CD4-positive, alpha-beta memory T cell (primary cell): ENCODE measurements at regions not wholly inside any gene's neighbourhood (a gene's known extent, or its start where the extent isn't known, plus 50 kb on each side); places are given as distances from the start of the nearest gene placed in this dataset.

Experiments
- CTCF ChIA-PET: fragments of 350-600 bp; sonication (Branson Sonifier 250); formaldehyde crosslinking; loops from one replicate; lab custom pipeline; 2021; ENCODE audit warnings: inconsistent platforms; ENCODE audit not compliant: partially characterized antibody; lab: Charles Lee
- POLR2A ChIA-PET: fragments of 350-600 bp; sonication (Branson Sonifier 250); formaldehyde crosslinking; loops from one replicate; lab custom pipeline; 2021; ENCODE audit not compliant: partially characterized antibody; lab: Charles Lee
- DNase-seq, 5 donors: peaks; one replicate each; pipeline versions ENCODE4 v3.0.0 to v3.0.0-alpha.2; 2020 to 2022; ENCODE audit warnings: mixed read lengths in 1 of 5
- H3K27ac ChIP-seq: one replicate; pipeline ENCODE4 v1.7.0; 2013; ENCODE audit warnings: low read depth, low read length
- H3K27me3 ChIP-seq: 2 replicates; pipeline ENCODE4 v1.7.0; 2013; ENCODE audit warnings: mild to moderate bottlenecking, low read length, moderate library complexity; ENCODE audit not compliant: insufficient read depth
- H3K36me3 ChIP-seq: 2 replicates; pipeline ENCODE4 v1.7.0; 2013; ENCODE audit warnings: mild to moderate bottlenecking, low read length, moderate library complexity; ENCODE audit not compliant: insufficient read depth
- H3K4me1 ChIP-seq: 2 replicates; pipeline ENCODE4 v1.7.0; 2013; ENCODE audit warnings: mild to moderate bottlenecking, low read length, moderate library complexity; ENCODE audit not compliant: insufficient read depth
- H3K4me3 ChIP-seq, 2 donors: one replicate each; pipeline ENCODE4 v1.7.0; 2013; ENCODE audit warnings: low read length in 2 of 2, mild to moderate bottlenecking in 1 of 2
- H3K9me3 ChIP-seq, 2 donors: one replicate each; pipeline ENCODE4 v1.7.0; 2013; ENCODE audit warnings: low read length in 2 of 2, control low read depth in 1 of 2; ENCODE audit not compliant: control insufficient read depth in 1 of 2
- H3K27ac Mint-ChIP-seq, 7 donors: one replicate each; pipeline ENCODE4 v1.8.0; 2020 to 2021; ENCODE audit warnings: mixed read lengths in 7 of 7, mild to moderate bottlenecking in 6 of 7, inconsistent platforms in 3 of 7, moderate library complexity in 3 of 7
- H3K27me3 Mint-ChIP-seq, 2 donors: one replicate each; pipeline ENCODE4 v1.8.0; 2020 to 2021; ENCODE audit warnings: mixed read lengths in 2 of 2
- H3K36me3 Mint-ChIP-seq, 2 donors: one replicate each; pipeline ENCODE4 v1.8.0; 2020 to 2021; ENCODE audit warnings: mixed read lengths in 2 of 2, inconsistent platforms in 1 of 2, mild to moderate bottlenecking in 1 of 2
- H3K4me1 Mint-ChIP-seq, 4 donors: one replicate each; pipeline ENCODE4 v1.8.0; 2020 to 2021; ENCODE audit warnings: mixed read lengths in 4 of 4, mild to moderate bottlenecking in 1 of 4
- H3K4me3 Mint-ChIP-seq, 8 donors: one replicate each; pipeline ENCODE4 v1.8.0; 2020 to 2021; ENCODE audit warnings: mixed read lengths in 8 of 8, mild to moderate bottlenecking in 7 of 8, moderate library complexity in 6 of 8, inconsistent platforms in 3 of 8
- H3K9me3 Mint-ChIP-seq, 8 donors: one replicate each; pipeline ENCODE4 v1.8.0; 2020 to 2021; ENCODE audit warnings: mixed read lengths in 8 of 8, mild to moderate bottlenecking in 5 of 8, inconsistent platforms in 3 of 8, moderate library complexity in 1 of 8
- intact Hi-C: fragments of 100-400 bp; cut with micrococcal nuclease; formaldehyde crosslinking; loops from one replicate; pipeline ENCODE4 v1.15.1; 2023

DNA sequence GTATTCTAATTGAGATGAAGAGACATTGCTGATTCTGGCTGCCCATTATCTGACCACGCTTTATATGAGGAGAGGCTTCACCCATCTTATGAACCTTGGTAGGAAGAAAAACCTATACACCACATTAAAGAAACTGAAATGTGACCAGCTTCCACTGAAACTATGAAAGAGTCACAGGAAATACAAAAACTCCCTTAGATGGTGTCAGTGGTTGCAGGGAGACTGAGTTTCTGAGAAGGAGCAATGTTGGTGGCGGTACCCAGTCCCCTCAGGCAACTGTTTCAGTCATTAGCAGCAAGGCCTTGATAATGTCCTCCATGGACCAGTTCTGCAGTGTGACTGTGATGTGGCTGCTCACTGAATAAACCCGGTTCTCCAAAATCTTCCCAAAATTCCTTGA is 110.5 kb upstream of the FTMT start:
- no peaks in the 10 kb centered on the region for H3K36me3 ChIP-seq
- ChIA-PET POLR2A (no interaction called here), CTCF (no interaction called here)
- no peaks in the 10 kb centered on the region for H3K4me1 Mint-ChIP-seq
- no peak overlapping the region for H3K4me3 Mint-ChIP-seq
- no peaks in the 10 kb centered on the region for H3K36me3 Mint-ChIP-seq
- no peaks in the 10 kb centered on the region for H3K4me1 ChIP-seq
- H3K27ac ChIP-seq, result no peak overlapping the region
- H3K9me3 Mint-ChIP-seq, result peaks cover 0 to 6% (median under 1%) of the 10 kb centered on the region in 8 donors
- intact Hi-C loops, result no loop called here
- no peak overlapping the region for H3K27ac Mint-ChIP-seq
- no peak for DNase-seq
- no peaks in the 10 kb centered on the region for H3K27me3 Mint-ChIP-seq
- H3K4me3 ChIP-seq, result no peak overlapping the region
- H3K9me3 ChIP-seq, result no peaks in the 10 kb centered on the region
- H3K27me3 ChIP-seq, result no peaks in the 10 kb centered on the region

DNA sequence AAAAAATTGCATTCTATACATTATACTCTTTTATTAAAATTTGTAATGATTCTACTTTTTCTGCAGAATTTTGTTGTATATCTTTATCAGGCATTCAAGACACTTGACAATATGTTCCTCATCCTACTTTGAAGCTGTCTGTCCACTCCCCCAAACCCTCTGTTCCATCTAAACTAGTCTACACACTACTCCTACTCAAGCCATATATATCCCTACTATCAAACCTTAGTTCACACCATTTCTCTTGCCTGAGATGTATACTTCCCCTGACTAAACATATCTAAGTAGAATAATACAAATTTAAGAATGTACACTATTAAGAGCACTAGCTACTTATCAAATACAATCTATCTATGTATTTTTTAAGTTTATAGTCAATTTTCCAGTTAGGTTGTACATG is 107.1 kb upstream of the FTMT start:
- Histone ChIP-seq H3K27me3 (no peaks in the 10 kb centered on the region), H3K4me3 (no peak overlapping the region), H3K27ac (no peak overlapping the region), H3K4me1 (no peaks in the 10 kb centered on the region), H3K36me3 (no peaks in the 10 kb centered on the region), H3K9me3 (no peaks in the 10 kb centered on the region)
- no peak overlapping the region for H3K27ac Mint-ChIP-seq
- H3K9me3 Mint-ChIP-seq, result peaks cover 0 to 7% (median 1%) of the 10 kb centered on the region in 8 donors
- intact Hi-C loops, result no loop called here
- ChIA-PET CTCF (no interaction called here), POLR2A (no interaction called here)
- H3K27me3 Mint-ChIP-seq, result no peaks in the 10 kb centered on the region
- no peak for DNase-seq
- no peaks in the 10 kb centered on the region for H3K36me3 Mint-ChIP-seq
- H3K4me3 Mint-ChIP-seq, result no peak overlapping the region
- H3K4me1 Mint-ChIP-seq, result no peaks in the 10 kb centered on the region

DNA sequence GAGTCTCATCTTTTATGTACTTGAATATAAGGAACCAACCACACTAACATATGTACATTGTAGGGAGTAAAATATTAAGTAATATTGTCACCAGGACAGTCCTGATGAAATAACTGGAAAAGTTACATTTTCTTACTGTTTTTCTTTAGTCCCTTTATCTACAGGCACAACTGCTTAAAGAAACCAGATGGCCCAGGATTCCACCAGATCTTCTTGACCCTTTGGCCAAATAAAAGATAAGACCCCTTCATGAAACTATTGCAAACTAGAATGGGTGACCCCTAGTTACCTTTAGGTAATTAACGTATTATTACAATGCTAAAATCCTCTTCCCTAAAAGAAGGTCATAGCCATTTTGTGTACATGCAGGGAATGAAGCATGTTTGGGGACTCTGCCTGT is 106.3 kb upstream of the FTMT start:
- no peak overlapping the region for H3K27ac ChIP-seq
- Mint-ChIP-seq H3K9me3 (peaks cover 0 to 7% (median 0%) of the 10 kb centered on the region in 8 donors), H3K36me3 (no peaks in the 10 kb centered on the region), H3K27me3 (no peaks in the 10 kb centered on the region), H3K27ac (no peak overlapping the region), H3K4me1 (no peaks in the 10 kb centered on the region), H3K4me3 (no peak overlapping the region)
- POLR2A ChIA-PET, result no interaction called here
- CTCF ChIA-PET, result no interaction called here
- intact Hi-C loops, result no loop called here
- no peaks in the 10 kb centered on the region for H3K4me1 ChIP-seq
- no peak overlapping the region for H3K4me3 ChIP-seq
- no peaks in the 10 kb centered on the region for H3K36me3 ChIP-seq
- H3K9me3 ChIP-seq, result no peaks in the 10 kb centered on the region
- no peaks in the 10 kb centered on the region for H3K27me3 ChIP-seq
- no peak for DNase-seq

DNA sequence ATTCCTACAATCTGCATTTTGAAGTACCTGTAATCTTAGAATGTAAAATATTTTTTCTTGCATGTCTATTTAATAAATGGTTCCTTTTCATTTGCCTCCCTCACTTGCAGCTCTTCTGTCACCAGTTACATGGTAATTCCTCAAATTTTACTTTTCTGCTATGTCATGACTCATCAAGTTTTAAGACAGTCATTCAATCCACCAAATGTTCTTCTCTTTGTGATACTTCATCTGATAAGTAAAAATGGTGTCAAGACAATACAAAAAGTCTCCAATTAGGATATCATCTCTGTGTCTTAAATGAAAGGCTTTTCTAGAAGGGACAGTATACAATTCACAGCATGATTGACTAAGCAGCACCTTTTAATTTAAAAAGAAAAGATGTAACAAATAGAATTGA is 104.9 kb upstream of the FTMT start:
- H3K4me3 ChIP-seq, result no peak overlapping the region
- no peak overlapping the region for H3K4me3 Mint-ChIP-seq
- H3K27me3 ChIP-seq, result no peaks in the 10 kb centered on the region
- no peaks in the 10 kb centered on the region for H3K9me3 ChIP-seq
- CTCF ChIA-PET, result no interaction called here
- H3K4me1 ChIP-seq, result no peaks in the 10 kb centered on the region
- H3K4me1 Mint-ChIP-seq, result no peaks in the 10 kb centered on the region
- H3K9me3 Mint-ChIP-seq, result peaks cover 0 to 4% (median 0%) of the 10 kb centered on the region in 8 donors
- no peak overlapping the region for H3K27ac Mint-ChIP-seq
- no peaks in the 10 kb centered on the region for H3K36me3 Mint-ChIP-seq
- intact Hi-C loops, result no loop called here
- H3K27me3 Mint-ChIP-seq, result no peaks in the 10 kb centered on the region
- H3K27ac ChIP-seq, result no peak overlapping the region
- no peaks in the 10 kb centered on the region for H3K36me3 ChIP-seq
- DNase-seq, result no peak
- POLR2A ChIA-PET, result no interaction called here

GRCh38 chr5:121748686-121749085 is 103.0 kb upstream of the FTMT start:
- Histone ChIP-seq H3K27me3 (no peaks in the 10 kb centered on the region), H3K9me3 (no peaks in the 10 kb centered on the region), H3K4me1 (no peaks in the 10 kb centered on the region), H3K36me3 (no peaks in the 10 kb centered on the region), H3K27ac (no peak overlapping the region), H3K4me3 (no peak overlapping the region)
- intact Hi-C loops, result no loop called here
- no peak overlapping the region for H3K27ac Mint-ChIP-seq
- DNase-seq, result no peak
- no peak overlapping the region for H3K4me3 Mint-ChIP-seq
- POLR2A ChIA-PET, result no interaction called here
- no peaks in the 10 kb centered on the region for H3K4me1 Mint-ChIP-seq
- no peaks in the 10 kb centered on the region for H3K36me3 Mint-ChIP-seq
- no peaks in the 10 kb centered on the region for H3K27me3 Mint-ChIP-seq
- H3K9me3 Mint-ChIP-seq, result peaks cover 0 to 4% (median 0%) of the 10 kb centered on the region in 8 donors
- CTCF ChIA-PET, result no interaction called here

DNA sequence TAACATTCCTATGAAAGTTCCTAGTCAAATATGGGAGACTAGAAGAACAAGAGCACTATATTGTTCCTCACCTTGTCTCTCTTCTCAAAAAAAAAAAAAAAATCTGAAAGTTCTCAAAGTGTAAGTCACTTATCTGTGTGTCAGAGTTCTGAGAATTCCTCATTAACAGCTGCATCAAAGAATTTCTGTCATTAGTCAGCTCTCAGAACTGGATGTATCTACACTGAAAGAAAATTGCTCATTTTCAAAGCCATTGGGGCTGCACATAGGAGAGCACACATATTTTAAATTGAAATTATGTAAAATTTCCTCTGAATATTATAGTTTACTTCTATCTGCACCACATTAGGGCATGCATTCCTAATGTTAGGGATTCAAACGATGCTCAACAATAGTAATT is 99.5 kb upstream of the FTMT start:
- H3K36me3 ChIP-seq, result no peaks in the 10 kb centered on the region
- H3K4me3 ChIP-seq, result no peak overlapping the region
- H3K9me3 ChIP-seq, result no peaks in the 10 kb centered on the region
- ChIA-PET CTCF (no interaction called here), POLR2A (no interaction called here)
- Mint-ChIP-seq H3K9me3 (peaks cover 0 to 3% (median 0%) of the 10 kb centered on the region in 8 donors), H3K4me3 (no peak overlapping the region), H3K27ac (no peak overlapping the region), H3K36me3 (no peaks in the 10 kb centered on the region), H3K27me3 (no peaks in the 10 kb centered on the region), H3K4me1 (no peaks in the 10 kb centered on the region)
- DNase-seq, result no peak
- no peak overlapping the region for H3K27ac ChIP-seq
- intact Hi-C loops, result no loop called here
- H3K27me3 ChIP-seq, result no peaks in the 10 kb centered on the region
- H3K4me1 ChIP-seq, result no peaks in the 10 kb centered on the region

DNA sequence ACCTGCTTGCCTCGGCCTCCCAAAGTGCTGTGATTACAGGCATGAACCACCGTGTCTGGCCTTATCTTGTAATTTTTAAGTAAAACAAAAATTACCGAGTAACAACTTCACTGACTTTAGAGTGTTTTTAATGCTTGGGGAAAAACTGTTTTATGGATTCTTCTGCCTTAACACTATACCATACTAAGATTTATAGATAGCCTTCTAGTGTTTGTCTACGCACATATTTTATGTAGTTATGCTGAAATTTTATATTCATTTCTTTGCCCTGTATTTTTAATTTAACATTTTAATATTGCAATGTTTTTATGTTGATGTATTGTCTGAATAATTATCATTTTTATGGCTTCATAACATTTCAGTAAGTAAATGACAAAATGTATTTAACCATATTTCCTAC is 96.4 kb upstream of the FTMT start:
- H3K9me3 Mint-ChIP-seq, result peaks cover 0 to 2% (median 0%) of the 10 kb centered on the region in 8 donors
- Histone ChIP-seq H3K27ac (no peak overlapping the region), H3K4me3 (no peak overlapping the region), H3K36me3 (no peaks in the 10 kb centered on the region), H3K27me3 (no peaks in the 10 kb centered on the region), H3K9me3 (no peaks in the 10 kb centered on the region), H3K4me1 (no peaks in the 10 kb centered on the region)
- H3K4me3 Mint-ChIP-seq, result no peak overlapping the region
- POLR2A ChIA-PET, result no interaction called here
- H3K36me3 Mint-ChIP-seq, result no peaks in the 10 kb centered on the region
- no peak for DNase-seq
- H3K4me1 Mint-ChIP-seq, result no peaks in the 10 kb centered on the region
- H3K27ac Mint-ChIP-seq, result no peak overlapping the region
- intact Hi-C loops, result no loop called here
- no peaks in the 10 kb centered on the region for H3K27me3 Mint-ChIP-seq
- CTCF ChIA-PET, result no interaction called here

GRCh38 chr5:121757753-121758152 is 93.9 kb upstream of the FTMT start:
- ChIA-PET CTCF (no interaction called here), POLR2A (no interaction called here)
- intact Hi-C loops, result no loop called here
- no peak for DNase-seq
- H3K9me3 ChIP-seq, result no peaks in the 10 kb centered on the region
- H3K27me3 ChIP-seq, result no peaks in the 10 kb centered on the region
- no peak overlapping the region for H3K27ac Mint-ChIP-seq
- no peaks in the 10 kb centered on the region for H3K27me3 Mint-ChIP-seq
- H3K36me3 ChIP-seq, result no peaks in the 10 kb centered on the region
- H3K36me3 Mint-ChIP-seq, result no peaks in the 10 kb centered on the region
- no peaks in the 10 kb centered on the region for H3K4me1 Mint-ChIP-seq
- H3K4me1 ChIP-seq, result no peaks in the 10 kb centered on the region
- no peak overlapping the region for H3K27ac ChIP-seq
- peaks cover 0 to 2% (median 0%) of the 10 kb centered on the region in 8 donors for H3K9me3 Mint-ChIP-seq
- H3K4me3 Mint-ChIP-seq, result no peak overlapping the region
- H3K4me3 ChIP-seq, result no peak overlapping the region
